Upper lobe of right lung (tissue), 1 donor: ENCODE measurements at regions not wholly inside any gene's neighbourhood (a gene's known extent, or its start where the extent isn't known, plus 50 kb on each side); places are given as distances from the start of the nearest gene placed in this dataset.
"Not testable (repeated sequence)": the region's sequence is repeated elsewhere in the genome, so short reads cannot be mapped to it uniquely, and the experiment has no call there.

ENCODE experiments used
- ATAC-seq: fragments of 200-7000 bp; cut with Tn5 transposase; one replicate; pipeline ENCODE4 v1.9.1; 2020; ENCODE audit warnings: mild to moderate bottlenecking, moderate library complexity
- DNase-seq: peaks from one replicate; pipeline ENCODE4 v3.0.0-alpha.2; 2020
- H3K27ac ChIP-seq: fragments of 200-600 bp; one replicate; pipeline ENCODE4 v1.8.0; 2022
- H3K27me3 ChIP-seq: fragments of 200-600 bp; one replicate; pipeline ENCODE4 v1.8.0; 2022; ENCODE audit warnings: mild to moderate bottlenecking
- H3K36me3 ChIP-seq: fragments of 200-600 bp; one replicate; pipeline ENCODE4 v1.8.0; 2022
- H3K4me1 ChIP-seq: fragments of 200-600 bp; one replicate; pipeline ENCODE4 v1.8.0; 2022
- H3K4me3 ChIP-seq: fragments of 200-600 bp; one replicate; pipeline ENCODE4 v1.8.0; 2022; ENCODE audit warnings: mild to moderate bottlenecking
- H3K9me3 ChIP-seq: fragments of 200-600 bp; one replicate; pipeline ENCODE4 v1.8.0; 2022
- intact Hi-C: fragments of 100-400 bp; cut with DNase I; formaldehyde crosslinking; loops from one replicate; pipeline ENCODE4 v1.11.0; 2022
- TF ChIP-seq, protein P1 (sequence below): fragments of 200-600 bp; IDR thresholded peaks from one replicate; pipeline ENCODE4 v1.8.0; 2022; ENCODE audit warnings: antibody characterized with exemption
- donor health status: DM: no; HTN: yes; CAD: no; lungs with severe emphysema.

DNA sequence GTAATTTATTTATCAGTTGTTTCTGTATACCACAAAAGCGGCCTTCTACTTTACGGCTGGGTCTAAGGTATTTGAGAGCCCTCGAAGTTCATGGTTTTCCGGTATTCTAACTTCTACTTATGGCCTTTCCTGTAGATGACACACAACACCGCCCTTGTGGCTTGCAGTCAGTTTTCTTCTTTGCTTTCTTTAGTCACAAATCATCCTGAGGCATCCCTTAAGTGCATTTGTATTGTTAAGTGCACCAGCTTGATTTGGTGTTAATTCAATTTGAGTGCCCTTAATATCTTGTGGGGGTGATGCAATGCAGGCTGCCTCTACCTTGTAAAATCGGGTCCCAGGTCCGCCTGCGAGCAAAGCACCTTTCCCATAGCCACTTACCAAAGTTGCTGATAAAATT lies 511.9 kb downstream of the CCDC171 start:
- intact Hi-C loops: no loop called here
- Histone ChIP-seq H3K4me3 (no peak overlapping the region), H3K27me3 (no peaks in the 10 kb centered on the region), H3K27ac (no peak overlapping the region), H3K4me1 (no peaks in the 10 kb centered on the region), H3K9me3 (no peaks in the 10 kb centered on the region), H3K36me3 (no peaks in the 10 kb centered on the region)
- DNase-seq (no peak), ATAC-seq (no peak)
- TF ChIP-seq, protein P1, sequence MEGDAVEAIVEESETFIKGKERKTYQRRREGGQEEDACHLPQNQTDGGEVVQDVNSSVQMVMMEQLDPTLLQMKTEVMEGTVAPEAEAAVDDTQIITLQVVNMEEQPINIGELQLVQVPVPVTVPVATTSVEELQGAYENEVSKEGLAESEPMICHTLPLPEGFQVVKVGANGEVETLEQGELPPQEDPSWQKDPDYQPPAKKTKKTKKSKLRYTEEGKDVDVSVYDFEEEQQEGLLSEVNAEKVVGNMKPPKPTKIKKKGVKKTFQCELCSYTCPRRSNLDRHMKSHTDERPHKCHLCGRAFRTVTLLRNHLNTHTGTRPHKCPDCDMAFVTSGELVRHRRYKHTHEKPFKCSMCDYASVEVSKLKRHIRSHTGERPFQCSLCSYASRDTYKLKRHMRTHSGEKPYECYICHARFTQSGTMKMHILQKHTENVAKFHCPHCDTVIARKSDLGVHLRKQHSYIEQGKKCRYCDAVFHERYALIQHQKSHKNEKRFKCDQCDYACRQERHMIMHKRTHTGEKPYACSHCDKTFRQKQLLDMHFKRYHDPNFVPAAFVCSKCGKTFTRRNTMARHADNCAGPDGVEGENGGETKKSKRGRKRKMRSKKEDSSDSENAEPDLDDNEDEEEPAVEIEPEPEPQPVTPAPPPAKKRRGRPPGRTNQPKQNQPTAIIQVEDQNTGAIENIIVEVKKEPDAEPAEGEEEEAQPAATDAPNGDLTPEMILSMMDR: no peak

DNA sequence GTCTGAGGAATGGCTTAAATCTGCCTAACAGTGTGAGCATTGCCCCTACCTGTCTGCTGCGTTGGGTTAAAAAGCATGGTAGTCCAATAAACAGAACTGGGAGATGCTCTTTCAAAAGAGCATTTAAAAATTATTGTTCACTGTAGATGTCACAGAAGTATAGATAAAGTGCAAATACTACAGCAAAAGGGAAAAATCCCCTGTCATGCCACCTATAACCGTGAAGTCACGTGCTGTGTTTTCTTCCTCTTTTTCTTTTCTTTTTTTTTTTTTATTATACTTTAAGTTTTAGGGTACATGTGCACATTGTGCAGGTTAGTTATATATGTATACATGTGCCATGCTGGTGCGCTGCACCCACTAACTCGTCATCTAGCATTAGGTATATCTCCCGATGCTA lies 513.4 kb downstream of the CCDC171 start:
- H3K36me3 ChIP-seq, DNase-seq, intact Hi-C loops, H3K9me3 ChIP-seq, H3K27ac ChIP-seq, H3K27me3 ChIP-seq, ATAC-seq, H3K4me1 ChIP-seq, H3K4me3 ChIP-seq: not testable (repeated sequence)

DNA sequence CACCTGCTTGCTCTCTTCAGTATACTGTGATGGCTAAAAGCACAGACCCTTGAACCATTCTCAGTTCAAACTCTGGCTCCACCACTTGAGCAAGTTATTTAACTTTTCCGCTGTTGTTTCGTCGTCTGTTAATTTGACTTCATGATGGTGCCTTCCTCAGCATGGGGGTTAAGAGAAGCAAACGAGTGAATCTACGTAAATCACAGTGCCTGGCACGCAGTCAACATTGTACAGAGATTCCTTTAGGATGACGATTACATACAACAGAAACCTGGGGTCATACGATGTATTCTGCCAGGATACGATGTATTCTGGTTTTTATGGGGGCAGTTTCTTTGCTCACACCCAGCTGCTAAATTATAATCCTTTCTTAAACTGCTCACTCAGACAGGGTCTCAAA lies 515.6 kb downstream of the CCDC171 start:
- Histone ChIP-seq H3K27ac (no peak overlapping the region), H3K36me3 (no peaks in the 10 kb centered on the region), H3K9me3 (no peaks in the 10 kb centered on the region), H3K4me3 (no peak overlapping the region), H3K27me3 (no peaks in the 10 kb centered on the region), H3K4me1 (no peaks in the 10 kb centered on the region)
- no peak for DNase-seq
- TF ChIP-seq, protein P1: no peak
- ATAC-seq: no peak
- intact Hi-C loops: no loop called here

DNA sequence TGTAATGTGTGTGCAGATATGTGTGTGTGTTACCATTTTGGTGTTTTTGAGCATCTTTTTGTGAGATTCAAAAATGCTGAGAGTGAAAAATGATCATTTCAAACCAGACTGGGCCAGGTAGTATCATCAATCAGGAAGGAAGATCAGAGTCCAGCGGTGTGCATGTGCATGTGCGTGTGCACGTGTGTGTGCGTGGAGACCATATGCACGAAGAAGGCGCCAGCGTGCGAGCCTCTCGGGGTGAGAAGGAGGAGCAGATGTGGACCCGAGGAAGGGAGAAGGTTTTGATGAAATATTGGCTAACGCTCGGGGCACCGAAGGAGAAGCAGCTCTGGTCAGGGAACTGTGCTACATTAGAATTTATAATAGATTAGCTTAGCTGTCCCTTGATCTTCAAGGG lies 516.4 kb downstream of the CCDC171 start:
- Histone ChIP-seq H3K9me3 (no peaks in the 10 kb centered on the region), H3K27me3 (no peaks in the 10 kb centered on the region), H3K4me3 (no peak overlapping the region), H3K27ac (no peak overlapping the region), H3K4me1 (no peaks in the 10 kb centered on the region), H3K36me3 (no peaks in the 10 kb centered on the region)
- TF ChIP-seq, protein P1: no peak
- DNase-seq: no peak
- ATAC-seq: no peak
- intact Hi-C loops: no loop called here

DNA sequence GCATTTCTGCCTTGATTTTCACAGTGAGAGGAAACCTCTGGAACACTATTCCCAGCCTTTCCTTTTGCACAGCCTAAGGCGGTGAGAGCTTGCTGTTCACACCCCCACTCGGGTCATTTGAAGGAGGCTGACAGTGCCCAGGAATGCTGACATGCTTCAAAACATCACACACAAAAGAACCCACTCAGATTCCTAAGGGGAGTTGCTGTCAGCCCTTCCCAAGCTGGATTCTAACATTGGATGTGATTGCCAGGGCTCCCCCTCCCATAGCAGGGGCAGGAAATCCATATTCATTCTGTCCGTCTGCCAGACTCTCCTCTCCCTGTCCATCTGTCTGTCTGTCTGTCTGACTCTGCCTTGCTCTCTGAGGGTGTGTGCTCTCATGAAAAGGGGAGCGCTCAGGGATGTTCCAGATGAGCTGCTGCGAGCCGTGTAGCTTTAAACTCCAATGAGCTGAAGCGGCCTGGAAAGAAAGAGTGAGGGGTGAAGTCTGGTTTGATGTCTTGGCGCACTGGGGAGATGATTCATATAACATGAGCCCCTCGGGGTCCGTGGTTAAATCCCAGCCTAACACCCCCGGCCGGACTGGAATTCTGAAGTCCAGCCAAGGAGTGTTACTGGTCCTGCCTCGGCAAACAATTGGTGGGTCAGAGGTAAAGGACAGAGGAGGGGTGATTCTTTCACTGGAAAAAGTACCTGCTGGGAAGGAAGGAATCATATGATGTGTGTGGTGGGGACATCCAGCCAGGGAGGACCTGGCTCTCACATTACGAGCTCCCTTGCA lies 517.0 kb downstream of the CCDC171 start:
- Histone ChIP-seq H3K4me3 (no peak overlapping the region), H3K27me3 (no peaks in the 10 kb centered on the region), H3K9me3 (no peaks in the 10 kb centered on the region), H3K4me1 (no peaks in the 10 kb centered on the region), H3K27ac (no peak overlapping the region), H3K36me3 (no peaks in the 10 kb centered on the region)
- DNase-seq (no peak), ATAC-seq (no peak)
- intact Hi-C loops: no loop called here
- TF ChIP-seq, protein P1: no peak

DNA sequence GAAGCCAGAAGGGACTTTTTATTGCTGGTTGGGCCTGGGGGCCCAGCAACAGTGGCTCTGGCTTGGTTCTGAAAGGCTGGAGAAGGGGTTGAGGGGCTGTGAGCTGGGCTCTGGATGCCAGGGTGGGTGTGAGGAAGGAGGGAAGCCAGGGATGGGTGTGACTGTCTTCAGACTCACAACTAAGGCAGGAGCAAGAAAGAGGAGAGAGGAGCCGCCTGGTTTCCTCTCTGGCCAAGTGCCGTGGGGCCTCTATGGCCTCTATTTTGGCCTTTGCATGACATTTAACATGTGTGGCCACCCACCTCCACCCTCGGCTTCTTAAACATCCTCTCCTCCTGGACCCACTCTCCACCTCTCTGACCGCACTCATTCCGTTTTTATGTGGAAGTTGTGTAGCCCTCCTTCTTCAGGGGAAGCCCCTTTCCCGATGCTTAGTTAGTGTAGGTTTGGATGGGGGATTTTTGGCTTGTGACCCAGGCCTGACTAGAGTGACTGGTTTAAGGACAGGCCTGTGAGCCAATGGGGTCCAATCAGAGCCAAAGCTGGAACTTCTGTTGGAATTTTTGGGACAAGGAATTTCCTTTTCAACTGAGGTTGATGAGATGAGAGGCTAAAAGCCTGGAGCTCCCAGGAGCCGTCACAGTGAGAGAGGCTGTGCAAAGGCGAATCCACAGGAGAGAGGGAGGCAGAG lies 517.8 kb downstream of the CCDC171 start:
- TF ChIP-seq, protein P1: no peak
- no peak for ATAC-seq
- intact Hi-C loops: no loop called here
- no peaks in the 10 kb centered on the region for H3K9me3 ChIP-seq
- no peaks in the 10 kb centered on the region for H3K4me1 ChIP-seq
- no peaks in the 10 kb centered on the region for H3K36me3 ChIP-seq
- no peak overlapping the region for H3K27ac ChIP-seq
- DNase-seq: no peak
- H3K4me3 ChIP-seq: no peak overlapping the region
- H3K27me3 ChIP-seq: no peaks in the 10 kb centered on the region
